Panc1 (cell line): ENCODE measurements at regions not wholly inside any gene's neighbourhood (a gene's known extent, or its start where the extent isn't known, plus 50 kb on each side); places are given as distances from the start of the nearest gene placed in this dataset.
"Not testable (repeated sequence)": the region's sequence is repeated elsewhere in the genome, so short reads cannot be mapped to it uniquely, and the experiment has no call there.

Experiments used
- CTCF ChIP-seq: fragments of 450-650 bp; IDR thresholded peaks from 2 replicates; pipeline ENCODE4 v1.5.1; 2017; ENCODE audit warnings: mild to moderate bottlenecking
- POLR2AphosphoS5 ChIP-seq: IDR thresholded peaks from 2 replicates; pipeline ENCODE4 v1.6.1; 2012; ENCODE audit warnings: mild to moderate bottlenecking, low read depth, low read length, moderate library complexity
- REST ChIP-seq, 2 experiments: IDR thresholded peaks; 2 replicates each; pipeline ENCODE4 v1.6.1; 2011 to 2012; ENCODE audit warnings: low read depth in 2 of 2, control low read depth in 1 of 2, low read length in 1 of 2, mild to moderate bottlenecking in 1 of 2, moderate library complexity in 1 of 2; ENCODE audit not compliant: insufficient read depth in 1 of 2
- SIN3A ChIP-seq: IDR thresholded peaks from 2 replicates; pipeline ENCODE4 v1.6.1; 2012; ENCODE audit warnings: low read depth, mild to moderate bottlenecking, low read length, moderate library complexity, borderline replicate concordance; ENCODE audit not compliant: insufficient read depth
- TCF7L2 ChIP-seq: IDR thresholded peaks from 2 replicates; pipeline ENCODE4 v1.6.1; 2011; ENCODE audit warnings: mild to moderate bottlenecking, low read depth, low read length, inconsistent platforms

- TF ChIP-seq CTCF; TCF7L2; POLR2AphosphoS5; REST (IDR thresholded peaks at IDR 0.05; ENCODE audit: insufficient read depth in 1 of 2, low read depth in 2 of 2, low read length in 1 of 2); SIN3A: not testable (repeated sequence)
Observed at GRCh38 chr16:22651111-22651817, 140.6 kb downstream of the NPIPB5 start.
